ENCODE measurements at regions not wholly inside any gene's neighbourhood (a gene's known extent, or its start where the extent isn't known, plus 50 kb on each side); places are given as distances from the start of the nearest gene placed in this dataset.

DNA sequence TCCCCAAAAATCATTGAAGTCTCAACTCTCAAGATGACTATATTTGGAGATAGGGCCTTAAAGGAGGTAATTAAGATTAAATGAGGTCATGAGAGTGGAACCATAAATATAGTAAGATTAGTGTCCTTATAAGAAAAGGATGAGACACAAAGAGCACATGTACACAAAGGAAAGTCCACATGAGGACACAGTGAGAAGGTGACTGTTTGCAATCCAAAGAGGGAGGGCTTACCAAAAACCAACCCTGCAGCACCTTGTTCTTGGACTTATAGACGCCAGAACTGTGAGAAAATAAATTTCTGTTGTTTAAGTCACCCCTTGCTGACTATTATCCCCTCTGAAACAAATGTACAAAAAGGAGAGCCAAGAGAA, 150.4 kb upstream of the SMLR1 start:
- H3K4me1 ChIP-seq (ENCODE audit: control insufficient read depth in 2 of 2, insufficient read depth in 1 of 2, low read depth in 1 of 2, low read length in 2 of 2) = no peaks in the 10 kb centered on the region
- DNase-seq (ENCODE audit: low spot score) = no peak
- H3K9ac ChIP-seq (ENCODE audit: low read depth, low read length, poor library complexity) = no peak overlapping the region
- no peak overlapping the region for H2AFZ ChIP-seq (ENCODE audit: low read length)
- H3K36me3 ChIP-seq (replicated peaks in 1 of 2; ENCODE audit: control insufficient read depth in 2 of 2, insufficient read depth in 2 of 2, low read length in 2 of 2) = no peaks in the 10 kb centered on the region
- no peak overlapping the region for H4K91ac ChIP-seq (ENCODE audit: low read depth, low read length, poor library complexity)
- no peak overlapping the region for H4K8ac ChIP-seq (ENCODE audit: low read depth, low read length)
- no peak overlapping the region for H3K4me2 ChIP-seq (ENCODE audit: insufficient read depth, low read length, poor library complexity, severe bottlenecking)
- no peak overlapping the region for H2BK120ac ChIP-seq (ENCODE audit: low read depth, low read length)
- H2BK12ac ChIP-seq (ENCODE audit: low read length) = no peak overlapping the region
- no peak overlapping the region for H3K23ac ChIP-seq (ENCODE audit: low read depth, low read length, poor library complexity)
- no peak overlapping the region for H3K18ac ChIP-seq (ENCODE audit: low read length)
- H3K14ac ChIP-seq (ENCODE audit: low read length) = no peak overlapping the region
- no peaks in the 10 kb centered on the region for H3K9me3 ChIP-seq (replicated peaks in 1 of 2; ENCODE audit: control insufficient read depth in 2 of 2, insufficient read depth in 1 of 2, low read depth in 1 of 2, low read length in 2 of 2)
- H2AK5ac ChIP-seq (ENCODE audit: low read depth, low read length) = no peak overlapping the region
- no peaks in the 10 kb centered on the region for H3K27me3 ChIP-seq (ENCODE audit: control insufficient read depth in 3 of 3, insufficient read depth in 3 of 3, low read depth in 1 of 3, low read length in 3 of 3)
- no peak overlapping the region for H3K4ac ChIP-seq (ENCODE audit: low read length)
- no peak overlapping the region for H2BK15ac ChIP-seq (ENCODE audit: low read length)
- H2BK5ac ChIP-seq (ENCODE audit: low read length) = no peak overlapping the region
- H3K27ac ChIP-seq (replicated peaks; ENCODE audit: low read length) = no peak overlapping the region
- H3K4me3 ChIP-seq (ENCODE audit: low read length in 2 of 2) = no peak overlapping the region
- no CpG with 5 or more reads among the region's 1 CpG for WGBS, 2 donors (ENCODE audit: extremely low coverage in 2 of 2, insufficient read length in 2 of 2, insufficient replicate concordance in 1 of 2)
- no peaks in the 10 kb centered on the region for H3K79me1 ChIP-seq (ENCODE audit: low read depth, low read length)

GRCh38 chr6:130677312-130677711, 149.9 kb upstream of the SMLR1 start:
- Histone ChIP-seq H2AFZ (ENCODE audit: low read length) (no peak overlapping the region), H3K4ac (ENCODE audit: low read length) (no peak overlapping the region), H3K27ac (replicated peaks; ENCODE audit: low read length) (no peak overlapping the region), H2BK12ac (ENCODE audit: low read length) (no peak overlapping the region), H3K4me3 (ENCODE audit: low read length in 2 of 2) (no peak overlapping the region), H4K91ac (ENCODE audit: low read depth, low read length, poor library complexity) (no peak overlapping the region), H3K23ac (ENCODE audit: low read depth, low read length, poor library complexity) (no peak overlapping the region), H3K79me1 (ENCODE audit: low read depth, low read length) (no peaks in the 10 kb centered on the region), H3K9ac (ENCODE audit: low read depth, low read length, poor library complexity) (no peak overlapping the region), H3K18ac (ENCODE audit: low read length) (no peak overlapping the region), H3K9me3 (replicated peaks in 1 of 2; ENCODE audit: control insufficient read depth in 2 of 2, insufficient read depth in 1 of 2, low read depth in 1 of 2, low read length in 2 of 2) (no peaks in the 10 kb centered on the region), H3K27me3 (ENCODE audit: control insufficient read depth in 3 of 3, insufficient read depth in 3 of 3, low read depth in 1 of 3, low read length in 3 of 3) (no peaks in the 10 kb centered on the region), H2BK15ac (ENCODE audit: low read length) (no peak overlapping the region), H2AK5ac (ENCODE audit: low read depth, low read length) (no peak overlapping the region), H2BK5ac (ENCODE audit: low read length) (no peak overlapping the region), H2BK120ac (ENCODE audit: low read depth, low read length) (no peak overlapping the region), H3K4me2 (ENCODE audit: insufficient read depth, low read length, poor library complexity, severe bottlenecking) (no peak overlapping the region), H3K14ac (ENCODE audit: low read length) (no peak overlapping the region), H3K36me3 (replicated peaks in 1 of 2; ENCODE audit: control insufficient read depth in 2 of 2, insufficient read depth in 2 of 2, low read length in 2 of 2) (no peaks in the 10 kb centered on the region), H4K8ac (ENCODE audit: low read depth, low read length) (no peak overlapping the region), H3K4me1 (ENCODE audit: control insufficient read depth in 2 of 2, insufficient read depth in 1 of 2, low read depth in 1 of 2, low read length in 2 of 2) (no peaks in the 10 kb centered on the region)
- no peak for DNase-seq (ENCODE audit: low spot score)

DNA sequence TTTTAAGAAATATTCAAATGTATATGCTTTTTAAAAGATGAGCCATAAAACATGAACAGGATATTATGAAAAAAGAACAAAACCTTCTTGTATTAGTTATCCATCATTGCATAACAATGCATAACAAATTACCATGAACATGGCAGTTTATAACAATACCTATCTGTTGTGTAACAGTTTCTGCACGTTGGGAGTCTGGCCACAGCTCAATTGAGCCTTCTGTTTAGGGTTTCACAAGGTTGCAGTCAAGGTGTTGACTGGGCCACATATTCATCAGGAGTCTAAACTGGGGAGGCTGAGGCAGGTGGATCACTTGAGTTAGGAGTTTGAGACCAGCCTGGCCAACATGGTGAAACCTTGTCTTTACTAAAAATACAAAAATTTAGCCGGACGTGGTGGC, 149.4 kb upstream of the SMLR1 start:
- H2BK5ac ChIP-seq (ENCODE audit: low read length) = no peak overlapping the region
- H3K9me3 ChIP-seq (replicated peaks in 1 of 2; ENCODE audit: control insufficient read depth in 2 of 2, insufficient read depth in 1 of 2, low read depth in 1 of 2, low read length in 2 of 2) = no peaks in the 10 kb centered on the region
- H3K4ac ChIP-seq (ENCODE audit: low read length) = no peak overlapping the region
- no peaks in the 10 kb centered on the region for H3K79me1 ChIP-seq (ENCODE audit: low read depth, low read length)
- no peak overlapping the region for H3K9ac ChIP-seq (ENCODE audit: low read depth, low read length, poor library complexity)
- no peak overlapping the region for H3K23ac ChIP-seq (ENCODE audit: low read depth, low read length, poor library complexity)
- no peak overlapping the region for H2BK120ac ChIP-seq (ENCODE audit: low read depth, low read length)
- H2AFZ ChIP-seq (ENCODE audit: low read length) = no peak overlapping the region
- no peaks in the 10 kb centered on the region for H3K4me1 ChIP-seq (ENCODE audit: control insufficient read depth in 2 of 2, insufficient read depth in 1 of 2, low read depth in 1 of 2, low read length in 2 of 2)
- H3K14ac ChIP-seq (ENCODE audit: low read length) = no peak overlapping the region
- no peaks in the 10 kb centered on the region for H3K36me3 ChIP-seq (replicated peaks in 1 of 2; ENCODE audit: control insufficient read depth in 2 of 2, insufficient read depth in 2 of 2, low read length in 2 of 2)
- H3K18ac ChIP-seq (ENCODE audit: low read length) = no peak overlapping the region
- H3K4me2 ChIP-seq (ENCODE audit: insufficient read depth, low read length, poor library complexity, severe bottlenecking) = no peak overlapping the region
- no peak for DNase-seq (ENCODE audit: low spot score)
- no peak overlapping the region for H2AK5ac ChIP-seq (ENCODE audit: low read depth, low read length)
- H3K27me3 ChIP-seq (ENCODE audit: control insufficient read depth in 3 of 3, insufficient read depth in 3 of 3, low read depth in 1 of 3, low read length in 3 of 3) = no peaks in the 10 kb centered on the region
- no peak overlapping the region for H3K4me3 ChIP-seq (ENCODE audit: low read length in 2 of 2)
- no peak overlapping the region for H4K8ac ChIP-seq (ENCODE audit: low read depth, low read length)
- no peak overlapping the region for H4K91ac ChIP-seq (ENCODE audit: low read depth, low read length, poor library complexity)
- no peak overlapping the region for H3K27ac ChIP-seq (replicated peaks; ENCODE audit: low read length)
- no peak overlapping the region for H2BK12ac ChIP-seq (ENCODE audit: low read length)
- no peak overlapping the region for H2BK15ac ChIP-seq (ENCODE audit: low read length)
- no CpG with 5 or more reads among the region's 3 CpGs for WGBS, 2 donors (ENCODE audit: extremely low coverage in 2 of 2, insufficient read length in 2 of 2, insufficient replicate concordance in 1 of 2)

GRCh38 chr6:130679684-130680083, 147.5 kb upstream of the SMLR1 start:
- H2BK5ac ChIP-seq (ENCODE audit: low read length) = no peak overlapping the region
- no peak overlapping the region for H2BK12ac ChIP-seq (ENCODE audit: low read length)
- no peak overlapping the region for H4K91ac ChIP-seq (ENCODE audit: low read depth, low read length, poor library complexity)
- H3K36me3 ChIP-seq (replicated peaks in 1 of 2; ENCODE audit: control insufficient read depth in 2 of 2, insufficient read depth in 2 of 2, low read length in 2 of 2) = no peaks in the 10 kb centered on the region
- no peak overlapping the region for H3K14ac ChIP-seq (ENCODE audit: low read length)
- H2BK15ac ChIP-seq (ENCODE audit: low read length) = no peak overlapping the region
- H3K9ac ChIP-seq (ENCODE audit: low read depth, low read length, poor library complexity) = no peak overlapping the region
- no peak overlapping the region for H3K23ac ChIP-seq (ENCODE audit: low read depth, low read length, poor library complexity)
- no peak overlapping the region for H2BK120ac ChIP-seq (ENCODE audit: low read depth, low read length)
- no CpG with 5 or more reads among the region's 2 CpGs for WGBS, 2 donors (ENCODE audit: extremely low coverage in 2 of 2, insufficient read length in 2 of 2, insufficient replicate concordance in 1 of 2)
- no peaks in the 10 kb centered on the region for H3K27me3 ChIP-seq (ENCODE audit: control insufficient read depth in 3 of 3, insufficient read depth in 3 of 3, low read depth in 1 of 3, low read length in 3 of 3)
- no peak overlapping the region for H3K4ac ChIP-seq (ENCODE audit: low read length)
- H3K9me3 ChIP-seq (replicated peaks in 1 of 2; ENCODE audit: control insufficient read depth in 2 of 2, insufficient read depth in 1 of 2, low read depth in 1 of 2, low read length in 2 of 2) = peaks cover 0 to 2% of the 10 kb centered on the region in 2 donors
- no peak overlapping the region for H4K8ac ChIP-seq (ENCODE audit: low read depth, low read length)
- no peak overlapping the region for H3K4me3 ChIP-seq (ENCODE audit: low read length in 2 of 2)
- H3K27ac ChIP-seq (replicated peaks; ENCODE audit: low read length) = no peak overlapping the region
- no peak for DNase-seq (ENCODE audit: low spot score)
- no peak overlapping the region for H3K4me2 ChIP-seq (ENCODE audit: insufficient read depth, low read length, poor library complexity, severe bottlenecking)
- no peak overlapping the region for H2AK5ac ChIP-seq (ENCODE audit: low read depth, low read length)
- H3K4me1 ChIP-seq (ENCODE audit: control insufficient read depth in 2 of 2, insufficient read depth in 1 of 2, low read depth in 1 of 2, low read length in 2 of 2) = peaks cover 0 to 3% of the 10 kb centered on the region in 2 donors
- H3K79me1 ChIP-seq (ENCODE audit: low read depth, low read length) = no peaks in the 10 kb centered on the region
- no peak overlapping the region for H3K18ac ChIP-seq (ENCODE audit: low read length)
- H2AFZ ChIP-seq (ENCODE audit: low read length) = no peak overlapping the region
